Ishikawa (cell line): ENCODE measurements at regions not wholly inside any gene's neighbourhood (a gene's known extent, or its start where the extent isn't known, plus 50 kb on each side); places are given as distances from the start of the nearest gene placed in this dataset.

Experiments
- EP300 ChIP-seq: IDR thresholded peaks from 2 replicates; pipeline ENCODE4 v1.6.1; 2012; ENCODE audit warnings: borderline replicate concordance
- NFIC ChIP-seq: IDR thresholded peaks from 2 replicates; pipeline ENCODE4 v1.6.1; 2012
- RAD21 ChIP-seq: IDR thresholded peaks from 2 replicates; pipeline ENCODE4 v1.6.1; 2012; ENCODE audit warnings: low read depth
- TCF12 ChIP-seq: IDR thresholded peaks from 2 replicates; pipeline ENCODE4 v1.6.1; 2012; ENCODE audit warnings: low read depth
- TF ChIP-seq, protein P1 (sequence below): IDR thresholded peaks from 2 replicates; pipeline ENCODE4 v1.6.1; 2012; ENCODE audit warnings: low read depth, mild to moderate bottlenecking

DNA sequence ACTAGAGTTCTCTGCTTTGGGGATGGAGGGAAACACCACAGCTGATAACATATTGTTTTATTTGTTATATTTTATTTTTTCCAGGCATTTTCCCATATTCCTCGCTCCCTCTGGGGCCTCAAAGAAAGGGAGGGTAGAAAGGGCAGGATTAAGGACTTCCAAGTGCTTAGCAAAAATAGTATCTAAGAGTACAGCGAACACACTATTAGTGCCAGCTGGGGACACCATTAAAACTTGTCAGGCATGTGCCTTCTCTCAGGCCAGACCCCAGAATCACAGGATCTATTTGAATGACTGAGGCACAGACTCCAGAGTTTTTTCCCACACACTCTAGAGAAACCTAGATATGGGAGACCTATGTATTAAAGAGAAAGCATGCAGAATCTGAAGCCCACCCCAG is 451.0 kb upstream of the TRPC7 start:
- no peak for TF ChIP-seq EP300
- no peak for TF ChIP-seq RAD21
- TF ChIP-seq NFIC = no peak
- TF ChIP-seq, protein P1, sequence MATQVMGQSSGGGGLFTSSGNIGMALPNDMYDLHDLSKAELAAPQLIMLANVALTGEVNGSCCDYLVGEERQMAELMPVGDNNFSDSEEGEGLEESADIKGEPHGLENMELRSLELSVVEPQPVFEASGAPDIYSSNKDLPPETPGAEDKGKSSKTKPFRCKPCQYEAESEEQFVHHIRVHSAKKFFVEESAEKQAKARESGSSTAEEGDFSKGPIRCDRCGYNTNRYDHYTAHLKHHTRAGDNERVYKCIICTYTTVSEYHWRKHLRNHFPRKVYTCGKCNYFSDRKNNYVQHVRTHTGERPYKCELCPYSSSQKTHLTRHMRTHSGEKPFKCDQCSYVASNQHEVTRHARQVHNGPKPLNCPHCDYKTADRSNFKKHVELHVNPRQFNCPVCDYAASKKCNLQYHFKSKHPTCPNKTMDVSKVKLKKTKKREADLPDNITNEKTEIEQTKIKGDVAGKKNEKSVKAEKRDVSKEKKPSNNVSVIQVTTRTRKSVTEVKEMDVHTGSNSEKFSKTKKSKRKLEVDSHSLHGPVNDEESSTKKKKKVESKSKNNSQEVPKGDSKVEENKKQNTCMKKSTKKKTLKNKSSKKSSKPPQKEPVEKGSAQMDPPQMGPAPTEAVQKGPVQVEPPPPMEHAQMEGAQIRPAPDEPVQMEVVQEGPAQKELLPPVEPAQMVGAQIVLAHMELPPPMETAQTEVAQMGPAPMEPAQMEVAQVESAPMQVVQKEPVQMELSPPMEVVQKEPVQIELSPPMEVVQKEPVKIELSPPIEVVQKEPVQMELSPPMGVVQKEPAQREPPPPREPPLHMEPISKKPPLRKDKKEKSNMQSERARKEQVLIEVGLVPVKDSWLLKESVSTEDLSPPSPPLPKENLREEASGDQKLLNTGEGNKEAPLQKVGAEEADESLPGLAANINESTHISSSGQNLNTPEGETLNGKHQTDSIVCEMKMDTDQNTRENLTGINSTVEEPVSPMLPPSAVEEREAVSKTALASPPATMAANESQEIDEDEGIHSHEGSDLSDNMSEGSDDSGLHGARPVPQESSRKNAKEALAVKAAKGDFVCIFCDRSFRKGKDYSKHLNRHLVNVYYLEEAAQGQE = no peak
- TF ChIP-seq TCF12 = no peak
